Fibroblast of the conjunctiva (primary cell): ENCODE measurements at regions not wholly inside any gene's neighbourhood (a gene's known extent, or its start where the extent isn't known, plus 50 kb on each side); places are given as distances from the start of the nearest gene placed in this dataset.

Source experiments
- DNase-seq: peaks from one replicate; pipeline ENCODE4 v3.0.0-alpha.2; 2010; ENCODE audit warnings: low read depth

DNA sequence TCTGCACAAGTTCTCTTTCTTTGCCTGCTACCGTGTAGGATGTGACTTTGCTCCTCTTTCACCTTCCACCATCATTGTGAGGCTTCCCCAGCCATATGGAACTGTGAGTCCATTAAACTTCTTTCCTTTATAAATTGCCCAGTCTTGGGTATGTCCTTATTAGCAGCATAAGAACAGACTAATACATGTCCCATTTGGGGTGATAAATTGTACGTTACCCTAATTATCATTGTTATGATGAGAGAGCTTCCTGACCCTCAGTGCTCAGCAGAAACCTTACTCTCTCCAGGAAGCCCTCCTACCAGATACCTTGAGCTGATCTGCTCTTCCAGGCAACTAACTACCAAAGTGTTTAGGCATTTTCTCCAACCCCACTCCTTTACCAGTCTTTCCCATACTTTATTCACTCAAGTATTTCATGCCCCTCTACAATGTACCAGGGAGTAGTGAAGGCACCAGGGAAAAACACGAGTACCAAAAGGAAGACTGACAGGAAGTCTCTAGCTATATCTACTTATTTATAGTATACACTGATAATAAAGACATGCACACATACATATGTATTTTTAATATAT is 196.2 kb downstream of the MYCN start:
- DNase-seq = no peak

DNA sequence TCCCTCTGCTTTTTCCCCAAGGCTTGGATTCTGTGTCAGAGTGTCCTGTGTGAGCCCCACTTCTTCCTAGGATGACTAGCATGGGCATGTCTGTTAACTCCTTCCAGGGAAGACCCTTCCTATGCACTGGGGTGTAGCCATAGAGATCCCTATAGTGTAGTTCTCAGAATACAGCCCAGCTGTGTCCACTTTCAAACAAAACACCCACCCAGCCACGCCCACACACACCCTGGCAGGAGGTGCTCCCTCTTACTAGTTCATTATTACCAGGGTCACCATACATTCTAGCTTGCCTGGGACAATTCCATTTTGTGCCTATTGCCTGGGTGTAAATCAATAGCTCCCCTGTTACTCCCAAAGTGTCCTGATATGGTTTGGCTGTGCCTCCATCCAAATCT is 195.6 kb downstream of the MYCN start:
- DNase-seq = no peak

DNA sequence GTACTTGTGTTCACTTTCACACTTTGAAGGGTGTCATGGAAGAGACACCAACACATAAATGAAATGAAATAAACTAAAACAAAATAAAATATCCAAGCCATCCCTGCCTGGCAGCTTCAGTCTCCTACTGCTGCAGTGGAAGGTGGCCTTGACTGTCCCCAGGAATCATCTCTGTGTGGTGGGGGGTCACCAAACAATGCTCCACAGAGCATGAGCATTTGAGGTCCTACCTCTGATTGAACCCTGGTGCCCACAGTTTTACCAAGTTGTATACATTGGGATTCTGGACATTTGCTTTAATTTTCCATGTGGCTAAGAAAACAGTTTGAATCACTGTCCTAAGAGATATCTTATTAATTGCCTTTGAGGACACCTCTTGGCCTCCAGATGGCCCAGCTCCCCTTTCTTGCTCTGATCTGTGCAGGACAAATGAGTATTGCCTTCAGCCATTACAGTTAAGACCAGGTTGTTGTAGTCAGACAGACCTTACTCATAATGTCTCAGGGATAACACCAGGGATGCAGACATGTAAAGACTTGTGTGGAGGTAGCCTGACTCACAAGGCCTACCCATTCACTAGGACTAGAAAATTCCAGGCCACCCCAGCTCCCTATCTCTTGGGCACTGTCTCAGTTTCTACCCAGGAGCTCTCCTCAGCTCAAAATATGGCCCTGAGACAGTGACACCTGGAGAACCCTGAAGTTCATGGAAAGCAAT is 195.0 kb downstream of the MYCN start:
- no peak for DNase-seq

DNA sequence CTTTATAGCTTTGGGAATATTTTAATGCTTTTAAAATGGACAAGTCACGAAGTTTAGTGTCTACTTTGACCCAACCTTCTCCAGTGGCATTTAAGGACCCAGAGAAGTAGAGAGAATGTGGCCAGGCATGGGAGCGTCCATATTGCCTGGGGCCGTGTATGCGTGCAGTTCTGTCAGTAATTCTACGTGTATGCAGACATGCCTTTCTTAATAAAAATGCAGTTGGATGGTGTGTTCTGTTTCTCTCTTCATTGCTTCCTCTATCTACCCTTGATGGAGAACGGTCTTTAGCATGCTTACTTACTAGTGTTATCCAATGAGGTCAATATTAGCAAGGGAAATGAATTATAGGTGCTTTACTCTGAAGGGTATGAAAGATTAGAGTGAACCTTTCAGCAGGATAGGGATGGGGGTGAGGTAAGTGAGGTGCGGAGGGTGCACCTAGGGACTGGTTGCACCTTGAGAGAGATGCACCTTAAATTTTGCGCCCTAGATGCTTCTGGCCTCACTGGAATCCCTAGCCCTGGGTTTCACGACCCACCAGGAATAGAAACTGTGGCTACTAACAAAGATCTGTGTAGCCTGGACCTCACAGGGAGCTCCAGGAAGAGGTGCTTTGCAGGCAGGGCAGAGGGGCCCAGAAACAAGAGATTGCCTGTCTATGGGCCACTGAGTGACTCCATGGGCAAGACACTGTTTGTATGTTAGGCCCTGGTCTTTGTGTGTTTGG is 194.3 kb downstream of the MYCN start:
- no peak for DNase-seq

DNA sequence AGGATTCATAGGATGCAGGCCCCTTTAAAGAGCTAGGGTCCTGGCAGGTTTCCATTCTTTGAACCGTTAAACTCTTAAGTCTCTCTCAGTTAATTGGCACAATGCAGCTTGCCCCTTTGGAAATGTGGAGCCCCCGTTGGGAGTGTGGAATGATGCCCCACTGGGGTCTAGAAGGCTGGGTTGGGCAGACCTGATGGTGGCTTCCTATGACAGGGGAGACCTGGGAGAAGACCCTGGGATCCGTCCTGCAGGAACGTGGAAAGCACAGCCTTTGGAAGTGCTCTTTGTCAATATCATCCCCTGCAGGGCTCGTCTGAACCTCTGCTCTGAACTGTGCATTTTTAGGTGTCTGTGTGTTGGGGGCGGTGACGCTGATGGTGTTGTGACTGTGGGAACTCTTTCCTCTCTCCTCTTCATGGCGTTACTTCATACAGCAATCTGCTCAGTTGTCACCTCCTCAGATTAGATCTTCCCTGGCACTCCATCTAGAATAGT is 190.6 kb downstream of the MYCN start:
- no peak for DNase-seq

DNA sequence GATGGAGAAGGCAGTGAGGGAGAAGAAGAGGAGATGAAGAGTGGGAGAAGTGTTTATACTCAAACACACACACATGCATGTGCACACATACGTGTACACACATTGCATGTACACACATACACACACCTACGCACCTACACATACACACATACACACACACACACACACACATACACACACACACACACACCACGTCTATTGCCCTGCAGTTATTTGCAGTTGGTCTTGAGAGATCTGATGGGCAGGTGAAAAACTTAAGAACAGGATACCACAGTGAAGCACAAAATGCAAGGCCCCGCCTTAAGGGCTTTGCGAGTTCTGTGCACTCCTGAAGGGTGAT is 190.2 kb downstream of the MYCN start:
- DNase-seq = no peak

DNA sequence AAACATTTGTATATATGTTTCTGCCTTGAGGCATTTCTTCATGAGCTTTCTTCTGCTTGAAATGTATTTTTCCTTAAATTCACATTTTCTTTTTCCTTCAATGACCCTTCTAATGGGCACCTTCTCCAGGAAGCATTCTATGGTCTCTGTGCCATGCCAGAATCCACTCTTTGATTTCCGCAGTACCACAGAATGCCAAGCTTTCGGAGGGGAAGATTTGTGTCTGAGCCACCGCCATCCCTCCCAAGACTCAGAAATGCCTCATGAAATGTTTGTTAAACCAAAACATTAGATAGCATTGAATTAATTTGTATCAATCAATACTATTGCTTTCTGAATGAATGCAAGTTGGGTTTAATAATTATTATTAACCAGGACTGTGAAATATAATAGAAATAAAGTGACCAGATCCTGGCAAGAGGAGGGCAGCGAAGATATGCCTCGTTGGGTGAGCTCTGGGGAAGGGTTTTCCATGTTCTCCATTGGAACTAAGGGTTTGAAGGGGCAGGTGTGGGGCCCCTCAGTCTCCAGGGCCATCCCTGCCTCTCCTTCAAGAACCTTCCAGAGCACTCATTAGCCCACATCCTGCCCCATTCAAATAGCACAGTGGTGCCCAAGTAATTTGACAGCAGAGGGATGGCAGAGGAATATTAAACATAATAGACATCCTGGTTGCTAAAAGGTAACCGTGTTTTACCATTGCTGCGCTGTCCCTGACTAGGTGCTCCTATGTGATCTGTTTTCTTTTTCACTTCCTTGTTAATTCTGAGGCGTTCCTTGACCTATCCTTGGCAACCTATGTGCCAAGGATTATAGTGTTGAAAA is 189.6 kb downstream of the MYCN start:
- DNase-seq = no peak

DNA sequence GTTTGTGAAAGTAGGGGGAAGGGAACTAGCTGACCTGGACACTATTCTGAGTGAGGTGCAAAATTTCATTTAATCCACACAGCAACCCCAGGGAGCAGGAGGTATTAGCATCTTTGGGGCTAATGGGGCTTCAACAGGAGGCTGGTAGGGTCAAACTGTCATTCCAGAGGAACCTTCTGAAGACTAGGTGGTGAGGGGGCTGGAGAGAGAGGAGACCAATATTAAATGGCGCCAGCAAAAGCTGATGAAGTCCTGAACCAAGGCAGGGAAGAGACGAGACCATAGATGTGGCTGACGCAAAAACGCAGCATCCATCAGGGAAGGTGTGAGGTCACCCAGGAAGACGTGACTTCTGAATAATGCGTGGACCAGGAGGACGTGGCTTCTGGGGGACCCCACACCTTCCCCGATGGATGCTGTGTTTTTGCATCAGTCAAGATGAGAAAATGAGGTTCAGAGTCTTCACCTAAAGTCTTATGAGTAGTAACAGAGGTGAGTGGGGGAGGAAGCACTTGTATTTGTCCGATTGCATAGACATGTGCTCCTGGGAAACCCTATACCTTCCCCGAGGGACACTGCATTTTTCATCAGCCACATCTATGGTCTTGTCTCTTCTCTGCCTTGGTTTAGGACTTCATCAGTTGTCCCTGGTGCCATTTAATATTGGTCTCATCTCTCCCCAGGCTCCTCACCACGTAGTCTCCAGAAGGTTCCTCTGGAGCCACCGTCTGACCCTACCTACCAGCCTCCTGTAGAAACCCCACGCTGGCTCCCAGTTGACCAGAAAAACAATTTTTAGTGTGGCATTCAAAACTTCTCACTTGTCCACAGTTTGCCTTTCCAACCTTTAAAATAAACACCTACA is 188.6 kb downstream of the MYCN start:
- no peak for DNase-seq

DNA sequence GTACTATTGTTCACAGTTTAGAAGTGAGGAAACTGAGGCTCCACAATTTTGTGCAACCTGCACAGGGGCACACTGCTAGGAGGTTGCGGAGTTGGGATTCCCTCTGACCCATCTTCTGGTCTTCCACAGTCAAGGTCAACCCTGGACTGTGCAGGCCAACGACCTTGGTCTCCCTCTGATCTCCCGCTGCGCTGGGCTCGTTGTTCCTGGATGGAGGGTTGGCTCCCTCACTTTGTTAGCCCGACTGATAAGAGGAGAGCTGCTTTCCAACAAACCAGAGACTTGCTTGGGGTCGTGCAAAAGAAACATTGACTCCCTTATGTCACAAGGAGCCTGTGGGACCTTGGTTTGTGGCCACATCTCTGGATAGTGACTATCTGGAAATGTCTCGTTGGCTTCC is 187.6 kb downstream of the MYCN start:
- no peak for DNase-seq

DNA sequence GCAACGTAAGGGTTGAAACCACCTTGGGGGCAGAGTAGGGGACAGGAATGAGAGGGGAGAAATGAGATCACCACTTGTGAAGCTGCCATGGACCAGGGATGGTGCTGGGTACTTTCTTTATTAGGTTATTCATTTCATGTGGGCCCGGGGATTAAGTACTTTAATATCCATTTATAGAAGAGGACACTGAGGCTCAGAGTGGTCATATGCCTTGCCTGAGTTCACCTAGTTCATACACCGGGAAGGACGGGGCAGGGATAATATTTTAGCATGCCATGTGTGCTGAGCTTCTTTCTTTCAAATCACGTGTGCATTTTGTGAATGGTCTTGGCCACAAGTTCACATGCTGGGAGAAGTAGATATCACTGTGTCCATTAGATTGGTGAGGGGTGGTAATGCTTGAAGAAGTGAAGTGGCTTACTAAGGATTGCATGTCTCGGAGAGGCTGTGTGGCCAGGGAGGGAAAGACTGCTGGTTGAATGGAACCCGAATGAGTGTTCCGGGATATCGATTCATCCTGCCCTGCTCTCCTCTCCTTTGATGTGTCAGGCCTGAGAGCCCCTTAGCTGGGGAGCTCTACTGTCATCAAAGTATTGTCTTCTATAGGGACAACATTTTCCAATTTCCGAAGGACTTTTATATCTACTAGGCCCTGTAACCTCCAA is 187.1 kb downstream of the MYCN start:
- no peak for DNase-seq

DNA sequence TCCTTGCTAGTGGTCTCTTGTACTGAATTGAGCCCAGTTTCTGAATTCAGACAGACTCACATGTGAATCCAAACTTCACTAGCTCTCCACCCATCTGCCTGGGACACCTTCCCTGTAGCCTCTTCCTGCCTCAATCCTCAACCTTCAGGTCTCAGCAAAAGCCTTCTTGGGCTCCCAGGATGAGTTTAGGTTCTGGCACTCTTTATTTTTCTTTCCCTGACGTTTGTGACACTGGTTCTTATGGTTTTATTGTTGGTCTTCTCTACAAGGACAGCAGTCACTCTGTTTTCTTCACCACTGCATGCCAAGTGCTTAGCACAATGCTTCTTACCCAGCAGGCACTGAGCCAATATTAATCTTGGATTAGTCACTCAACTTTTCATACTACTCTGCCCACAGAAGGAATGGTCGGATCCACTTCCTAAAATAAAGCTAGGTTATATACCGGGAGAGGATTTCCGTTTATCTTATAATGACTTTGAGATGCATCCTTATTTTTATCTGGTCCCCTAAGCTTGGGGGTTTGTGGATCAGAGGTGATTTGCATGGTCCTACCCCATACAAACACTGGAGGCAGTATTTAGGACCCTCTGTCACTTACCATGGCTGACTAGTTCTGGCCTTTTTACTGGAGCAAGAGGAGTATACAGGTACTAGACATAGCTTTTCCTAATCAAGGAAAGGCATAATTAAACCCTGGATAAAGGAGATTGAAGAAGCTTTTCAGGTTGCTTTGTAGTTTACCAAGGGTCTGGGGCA is 186.3 kb downstream of the MYCN start:
- no peak for DNase-seq

DNA sequence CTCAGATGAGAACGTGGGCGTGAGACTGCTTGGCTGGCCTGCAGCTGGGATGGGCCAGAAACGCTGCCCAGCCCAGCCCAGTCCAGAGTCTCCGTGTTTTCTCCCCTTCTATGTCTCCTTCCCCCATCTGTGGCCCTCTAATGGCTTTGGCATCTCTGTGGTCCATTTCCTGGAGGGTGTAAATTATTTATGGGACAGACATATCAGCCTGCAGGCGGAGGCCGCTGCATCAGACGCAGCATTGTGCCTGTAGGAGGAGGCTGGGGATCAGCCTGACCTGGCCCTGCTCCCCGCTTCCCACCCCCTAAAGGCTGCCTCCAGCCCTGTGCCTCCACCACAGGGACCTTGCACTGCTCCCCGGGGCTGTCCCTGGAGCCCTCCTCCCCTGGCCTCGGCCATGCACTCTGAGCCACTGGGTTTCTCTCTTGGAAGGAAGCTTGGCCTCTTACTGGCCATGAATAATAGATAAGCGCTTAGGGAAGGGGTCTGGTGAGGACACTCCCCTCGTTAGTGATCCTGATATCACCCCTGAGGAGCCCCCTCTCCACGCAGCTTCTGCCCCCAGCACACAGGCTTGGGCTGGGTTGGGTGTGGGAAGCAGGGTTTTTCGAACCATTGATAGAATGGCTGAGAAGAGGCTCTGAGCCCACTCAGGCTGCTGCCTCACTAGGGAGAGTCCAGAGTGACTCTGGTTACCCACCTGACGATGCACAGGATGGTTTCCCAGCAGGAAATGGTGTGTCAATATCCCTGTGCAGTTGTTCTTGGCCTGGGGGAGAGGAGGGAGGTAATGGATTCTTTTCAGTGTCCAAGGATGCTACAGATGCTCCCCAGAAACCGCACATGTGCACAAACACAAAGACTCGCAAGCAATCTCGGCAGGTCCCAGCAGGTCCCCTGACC is 185.5 kb downstream of the MYCN start:
- no peak for DNase-seq

DNA sequence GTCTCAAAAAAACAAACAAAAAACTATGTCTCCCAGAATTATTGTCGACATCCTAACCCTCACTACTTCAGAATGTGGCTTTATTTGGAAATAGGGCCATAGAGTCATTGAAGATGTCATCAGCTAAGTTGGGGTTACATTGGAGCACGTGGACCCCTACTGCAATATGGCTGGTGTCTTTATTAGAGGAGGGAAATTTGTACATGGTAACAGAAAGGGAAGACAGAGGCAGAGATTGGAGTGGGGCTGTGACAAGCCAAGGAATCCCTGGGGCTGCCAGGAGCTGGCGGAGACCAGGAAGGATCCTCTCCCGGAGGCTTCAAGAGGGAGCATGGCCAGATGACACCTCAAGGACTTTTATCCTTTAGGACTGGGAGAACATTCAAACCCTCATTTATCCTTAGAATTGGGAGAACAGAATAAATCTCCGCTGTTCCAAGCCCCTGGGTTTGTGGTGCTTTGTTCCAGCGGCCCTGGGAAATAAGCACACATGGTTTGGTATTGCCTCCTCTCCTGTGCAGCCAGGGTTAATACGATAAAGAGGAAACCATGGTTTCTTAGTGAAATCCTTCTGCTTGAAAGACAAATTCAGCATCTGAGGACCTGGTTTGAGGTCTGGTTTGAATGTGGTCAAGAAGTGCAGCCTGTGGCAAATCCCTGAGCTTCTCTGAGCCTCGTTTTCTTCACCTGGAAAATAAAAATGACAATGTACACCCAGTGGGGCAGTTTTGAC is 184.7 kb downstream of the MYCN start:
- DNase-seq = no peak

DNA sequence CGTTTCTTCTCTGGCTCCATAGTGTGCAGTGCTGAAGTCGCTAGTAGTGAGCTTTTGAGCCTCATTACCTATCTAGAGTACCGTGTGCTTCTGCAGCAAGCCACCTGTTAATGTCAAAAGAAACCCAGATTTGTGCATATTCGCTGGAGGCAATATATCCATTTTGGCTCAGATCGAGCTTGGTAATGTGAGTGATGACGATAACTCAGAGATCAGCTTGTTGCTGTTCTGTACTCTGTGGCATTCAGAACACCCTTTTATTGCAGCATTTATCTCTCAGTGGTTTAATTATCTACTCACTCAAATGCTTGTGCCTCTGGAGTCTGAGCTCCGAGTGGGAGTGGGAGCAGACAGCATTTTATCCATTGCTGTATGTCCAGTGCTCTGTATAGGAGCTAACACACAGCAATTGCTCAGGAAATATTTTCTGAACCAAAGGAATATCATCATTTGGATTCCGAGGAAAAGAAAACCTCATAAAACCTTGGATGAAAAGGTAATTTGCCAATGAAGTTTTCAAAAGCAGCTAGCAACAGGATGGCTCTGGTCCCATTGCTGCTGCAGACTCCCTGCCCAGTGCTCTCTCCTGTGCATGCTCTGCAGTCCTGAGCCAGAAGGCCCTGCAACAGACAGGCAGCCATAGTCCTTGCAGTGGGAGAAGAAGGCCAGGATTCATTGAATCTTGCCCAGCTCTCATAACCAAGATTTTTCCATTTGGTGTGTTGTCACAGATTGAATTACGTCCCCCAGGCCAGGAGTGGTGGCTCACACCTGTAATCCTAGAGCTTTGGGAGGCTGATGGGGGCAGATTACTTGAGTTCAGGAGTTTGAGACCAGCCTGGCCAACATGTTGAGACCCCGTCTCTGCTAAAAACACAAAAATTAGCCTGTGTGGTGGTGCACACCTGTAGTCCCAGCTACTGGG is 183.8 kb downstream of the MYCN start:
- DNase-seq = no peak

DNA sequence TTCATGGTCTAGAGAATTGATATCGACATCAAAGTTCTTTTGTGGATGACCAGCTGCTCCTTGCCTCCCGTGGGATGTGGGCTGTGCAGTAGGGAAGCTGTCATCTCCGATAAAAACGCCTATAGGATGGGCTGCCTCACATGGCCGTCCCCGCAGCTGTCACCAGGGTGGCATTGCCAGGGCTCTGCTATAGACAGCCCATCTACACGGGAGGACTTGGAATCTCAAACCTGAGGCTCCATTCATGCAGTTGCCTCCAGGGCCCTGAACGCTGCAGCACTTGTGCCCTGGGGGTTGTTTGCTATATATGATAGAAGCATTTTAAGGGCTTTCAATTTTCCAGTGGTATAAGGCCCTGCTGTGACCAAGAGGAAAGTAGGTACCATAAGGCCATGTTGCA is 183.1 kb downstream of the MYCN start:
- no peak for DNase-seq

DNA sequence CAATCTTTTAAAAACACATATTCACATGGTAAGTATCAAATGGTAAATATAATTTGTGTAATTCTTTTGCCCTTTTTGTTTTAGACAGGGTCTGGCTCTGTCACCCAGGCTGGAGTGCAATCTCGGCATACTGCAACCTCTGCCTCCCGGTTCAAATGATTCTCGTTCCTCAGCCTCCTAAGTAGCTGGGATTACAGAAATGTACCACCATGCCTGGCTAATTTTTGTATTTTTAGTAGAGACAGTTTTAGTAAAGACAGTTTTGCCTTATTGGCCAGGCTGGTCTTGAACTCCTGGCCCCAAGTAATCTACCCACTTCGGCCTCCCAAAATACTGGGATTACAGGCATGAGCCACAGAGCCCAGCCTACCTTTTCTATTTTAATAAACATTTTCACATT is 182.2 kb downstream of the MYCN start:
- DNase-seq = no peak

DNA sequence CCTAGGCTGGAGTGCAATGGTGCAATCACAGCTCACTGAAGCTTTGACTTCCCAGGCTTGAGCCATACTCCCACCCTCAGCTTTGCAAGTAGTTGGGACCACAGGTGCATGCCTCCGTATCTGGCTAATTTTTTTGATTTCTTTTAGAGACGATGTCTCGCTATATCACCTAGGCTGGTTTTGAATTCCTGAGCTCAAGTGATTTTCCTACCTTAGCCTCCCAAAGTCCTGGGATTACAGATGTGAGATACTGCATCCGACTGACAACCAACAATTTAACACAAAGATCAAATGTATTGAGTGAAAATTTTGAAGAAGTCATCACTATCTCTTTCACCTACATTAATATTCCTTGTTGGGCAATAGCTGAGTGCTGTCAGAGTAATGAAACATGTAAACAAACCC is 181.6 kb downstream of the MYCN start:
- DNase-seq = no peak
